HCT116 (cell line): ENCODE measurements at regions not wholly inside any gene's neighbourhood (a gene's known extent, or its start where the extent isn't known, plus 50 kb on each side); places are given as distances from the start of the nearest gene placed in this dataset.

Experiments used
- CEBPB ChIP-seq: IDR thresholded peaks from 2 replicates; pipeline ENCODE4 v1.6.1; 2012; ENCODE audit warnings: low read depth
- EZH2 ChIP-seq: fragments of 200-600 bp; sonication (generic); IDR thresholded peaks from 2 replicates; pipeline ENCODE4 v1.6.1; 2017; ENCODE audit warnings: antibody characterized with exemption, mixed run types
- EZH2phosphoT487 ChIP-seq: fragments of 200-600 bp; IDR thresholded peaks from 2 replicates; pipeline ENCODE4 v1.6.1; 2018; ENCODE audit warnings: antibody characterized with exemption, borderline replicate concordance
- FOSL1 ChIP-seq: IDR thresholded peaks from 2 replicates; pipeline ENCODE4 v1.6.1; 2012; ENCODE audit warnings: low read depth
- POLR2A ChIP-seq: IDR thresholded peaks from 2 replicates; pipeline ENCODE4 v1.7.0; 2011; ENCODE audit warnings: borderline replicate concordance; ENCODE audit not compliant: insufficient read depth, insufficient read length; ENCODE audit errors: extremely low read depth
- POLR2AphosphoS5 ChIP-seq: IDR thresholded peaks from 2 replicates; pipeline ENCODE4 v1.6.1; 2011; ENCODE audit warnings: mild to moderate bottlenecking, low read depth, low read length, moderate library complexity
- RAD21 ChIP-seq: IDR thresholded peaks from 2 replicates; pipeline ENCODE4 v1.6.1; 2012; ENCODE audit warnings: low read depth, mild to moderate bottlenecking
- TCF7L2 ChIP-seq: IDR thresholded peaks from 2 replicates; pipeline ENCODE4 v1.7.0; 2011; ENCODE audit warnings: borderline replicate concordance, inconsistent platforms; ENCODE audit not compliant: insufficient read depth, insufficient read length; ENCODE audit errors: extremely low read depth
- YY1 ChIP-seq: IDR thresholded peaks from 2 replicates; pipeline ENCODE4 v1.6.1; 2011; ENCODE audit warnings: low read length, low read depth, moderate library complexity, mild to moderate bottlenecking; ENCODE audit not compliant: insufficient replicate concordance; ENCODE audit errors: extremely low read depth
- ZNF274 ChIP-seq: fragments of 200-500 bp; sonication (Bioruptor generic); IDR thresholded peaks from 2 replicates; pipeline ENCODE4 v1.6.1; 2014; ENCODE audit warnings: mild to moderate bottlenecking, low read depth, low read length, inconsistent platforms
- TF ChIP-seq, protein P1 (sequence below): IDR thresholded peaks from 2 replicates; pipeline ENCODE4 v1.6.1; 2012; ENCODE audit warnings: low read depth
- TF ChIP-seq, protein P2 (sequence below): IDR thresholded peaks from 2 replicates; pipeline ENCODE4 v1.6.1; 2012
- TF ChIP-seq, protein P3 (sequence below), 3 experiments: fragments of 200-600 bp in 1 of 3; sonication (generic) in 1 of 3; IDR thresholded peaks in 2 of 3; conservative IDR thresholded peaks in 1 of 3; 2 replicates each; pipeline ENCODE4 v1.5.1; 2012 to 2017; ENCODE audit warnings: low read depth in 2 of 3, low read length in 2 of 3, antibody characterized with exemption in 1 of 3, borderline replicate concordance in 1 of 3, control low read depth in 1 of 3, mild to moderate bottlenecking in 1 of 3, mixed read lengths in 1 of 3, mixed run types in 1 of 3, moderate library complexity in 1 of 3; ENCODE audit not compliant: insufficient read depth in 1 of 3

DNA sequence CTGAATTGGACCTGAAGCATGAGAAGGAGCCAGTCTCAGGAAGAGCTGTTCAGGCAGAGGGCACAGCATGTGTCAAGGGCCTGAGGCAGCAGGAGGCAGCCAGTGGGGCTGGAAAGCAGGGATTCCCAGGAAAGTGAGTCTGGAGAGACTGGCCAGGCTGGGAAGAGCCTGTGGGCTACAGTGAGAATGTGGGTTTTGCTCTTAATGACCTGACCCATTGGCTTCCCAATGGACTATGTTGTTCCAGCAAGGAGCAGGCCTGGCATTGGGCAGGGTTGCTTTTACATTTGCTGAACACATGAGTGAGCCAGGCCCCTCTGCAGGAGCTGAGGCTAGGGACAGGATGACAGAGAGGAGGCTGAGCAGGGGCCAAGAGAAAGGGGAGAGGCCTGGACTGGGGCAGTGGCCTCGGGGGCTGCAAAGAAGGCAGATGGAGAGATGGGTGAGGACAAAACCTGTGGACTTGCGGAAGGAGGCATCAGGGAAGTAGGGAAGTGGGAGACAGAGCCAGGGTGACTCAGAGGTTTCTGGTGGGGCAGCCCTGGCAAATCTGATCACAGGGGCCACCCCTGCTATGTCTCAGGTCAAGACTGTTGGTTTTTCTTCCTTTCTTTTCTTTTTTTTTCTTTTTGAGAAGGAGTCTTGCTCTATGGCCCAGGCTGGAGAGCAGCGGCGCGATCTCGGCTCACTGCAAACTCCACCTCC lies 65.9 kb upstream of the NEK6 start:
- TF ChIP-seq FOSL1, result no peak
- no peak for TF ChIP-seq EZH2phosphoT487
- TF ChIP-seq YY1, result no peak
- no peak for TF ChIP-seq POLR2A
- TF ChIP-seq, protein P1, sequence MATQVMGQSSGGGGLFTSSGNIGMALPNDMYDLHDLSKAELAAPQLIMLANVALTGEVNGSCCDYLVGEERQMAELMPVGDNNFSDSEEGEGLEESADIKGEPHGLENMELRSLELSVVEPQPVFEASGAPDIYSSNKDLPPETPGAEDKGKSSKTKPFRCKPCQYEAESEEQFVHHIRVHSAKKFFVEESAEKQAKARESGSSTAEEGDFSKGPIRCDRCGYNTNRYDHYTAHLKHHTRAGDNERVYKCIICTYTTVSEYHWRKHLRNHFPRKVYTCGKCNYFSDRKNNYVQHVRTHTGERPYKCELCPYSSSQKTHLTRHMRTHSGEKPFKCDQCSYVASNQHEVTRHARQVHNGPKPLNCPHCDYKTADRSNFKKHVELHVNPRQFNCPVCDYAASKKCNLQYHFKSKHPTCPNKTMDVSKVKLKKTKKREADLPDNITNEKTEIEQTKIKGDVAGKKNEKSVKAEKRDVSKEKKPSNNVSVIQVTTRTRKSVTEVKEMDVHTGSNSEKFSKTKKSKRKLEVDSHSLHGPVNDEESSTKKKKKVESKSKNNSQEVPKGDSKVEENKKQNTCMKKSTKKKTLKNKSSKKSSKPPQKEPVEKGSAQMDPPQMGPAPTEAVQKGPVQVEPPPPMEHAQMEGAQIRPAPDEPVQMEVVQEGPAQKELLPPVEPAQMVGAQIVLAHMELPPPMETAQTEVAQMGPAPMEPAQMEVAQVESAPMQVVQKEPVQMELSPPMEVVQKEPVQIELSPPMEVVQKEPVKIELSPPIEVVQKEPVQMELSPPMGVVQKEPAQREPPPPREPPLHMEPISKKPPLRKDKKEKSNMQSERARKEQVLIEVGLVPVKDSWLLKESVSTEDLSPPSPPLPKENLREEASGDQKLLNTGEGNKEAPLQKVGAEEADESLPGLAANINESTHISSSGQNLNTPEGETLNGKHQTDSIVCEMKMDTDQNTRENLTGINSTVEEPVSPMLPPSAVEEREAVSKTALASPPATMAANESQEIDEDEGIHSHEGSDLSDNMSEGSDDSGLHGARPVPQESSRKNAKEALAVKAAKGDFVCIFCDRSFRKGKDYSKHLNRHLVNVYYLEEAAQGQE, result no peak
- TF ChIP-seq EZH2, result no peak
- no peak for TF ChIP-seq CEBPB
- TF ChIP-seq, protein P2, sequence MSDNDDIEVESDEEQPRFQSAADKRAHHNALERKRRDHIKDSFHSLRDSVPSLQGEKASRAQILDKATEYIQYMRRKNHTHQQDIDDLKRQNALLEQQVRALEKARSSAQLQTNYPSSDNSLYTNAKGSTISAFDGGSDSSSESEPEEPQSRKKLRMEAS, result no peak
- no peak for TF ChIP-seq ZNF274
- TF ChIP-seq, protein P3, sequence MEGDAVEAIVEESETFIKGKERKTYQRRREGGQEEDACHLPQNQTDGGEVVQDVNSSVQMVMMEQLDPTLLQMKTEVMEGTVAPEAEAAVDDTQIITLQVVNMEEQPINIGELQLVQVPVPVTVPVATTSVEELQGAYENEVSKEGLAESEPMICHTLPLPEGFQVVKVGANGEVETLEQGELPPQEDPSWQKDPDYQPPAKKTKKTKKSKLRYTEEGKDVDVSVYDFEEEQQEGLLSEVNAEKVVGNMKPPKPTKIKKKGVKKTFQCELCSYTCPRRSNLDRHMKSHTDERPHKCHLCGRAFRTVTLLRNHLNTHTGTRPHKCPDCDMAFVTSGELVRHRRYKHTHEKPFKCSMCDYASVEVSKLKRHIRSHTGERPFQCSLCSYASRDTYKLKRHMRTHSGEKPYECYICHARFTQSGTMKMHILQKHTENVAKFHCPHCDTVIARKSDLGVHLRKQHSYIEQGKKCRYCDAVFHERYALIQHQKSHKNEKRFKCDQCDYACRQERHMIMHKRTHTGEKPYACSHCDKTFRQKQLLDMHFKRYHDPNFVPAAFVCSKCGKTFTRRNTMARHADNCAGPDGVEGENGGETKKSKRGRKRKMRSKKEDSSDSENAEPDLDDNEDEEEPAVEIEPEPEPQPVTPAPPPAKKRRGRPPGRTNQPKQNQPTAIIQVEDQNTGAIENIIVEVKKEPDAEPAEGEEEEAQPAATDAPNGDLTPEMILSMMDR (IDR thresholded peaks at IDR 0.05 in 2 of 3, conservative IDR thresholded peaks at IDR 0.05 in 1 of 3; ENCODE audit: borderline replicate concordance in 1 of 3, insufficient read depth in 1 of 3, low read depth in 2 of 3, low read length in 2 of 3), result no peak
- no peak for TF ChIP-seq TCF7L2
- TF ChIP-seq POLR2AphosphoS5, result no peak
- no peak for TF ChIP-seq RAD21
